H9 (cell line): ENCODE measurements at regions not wholly inside any gene's neighbourhood (a gene's known extent, or its start where the extent isn't known, plus 50 kb on each side); places are given as distances from the start of the nearest gene placed in this dataset.
A peak's percentile ranks its signal among the peaks of the same experiment; 100 is the strongest.

Source experiments
- DNase-seq: peaks from one replicate; pipeline ENCODE4 v3.0.0-alpha.2; 2017
- H2AFZ ChIP-seq: one replicate; pipeline ENCODE4 v1.6.1; 2013; ENCODE audit warnings: mild to moderate bottlenecking, low read length, control low read depth, moderate library complexity
- H2AK5ac ChIP-seq: 2 replicates; pipeline ENCODE4 v1.6.1; 2013; ENCODE audit warnings: low read length, control low read depth, mixed read lengths; ENCODE audit not compliant: insufficient read length
- H2BK120ac ChIP-seq: one replicate; pipeline ENCODE4 v1.6.1; 2013; ENCODE audit warnings: low read depth, mild to moderate bottlenecking, low read length, control low read depth, inconsistent platforms; ENCODE audit not compliant: poor library complexity, severe bottlenecking
- H2BK12ac ChIP-seq: 2 replicates; pipeline ENCODE4 v1.6.1; 2013; ENCODE audit warnings: low read length, control low read depth, mixed read lengths, low read depth; ENCODE audit not compliant: insufficient read length
- H2BK15ac ChIP-seq: 2 replicates; pipeline ENCODE4 v1.6.1; 2013; ENCODE audit warnings: low read depth, low read length, control low read depth
- H2BK20ac ChIP-seq: one replicate; pipeline ENCODE4 v1.6.1; 2013; ENCODE audit warnings: low read depth, mild to moderate bottlenecking, low read length, control low read depth, inconsistent platforms; ENCODE audit not compliant: poor library complexity, severe bottlenecking
- H2BK5ac ChIP-seq: 2 replicates; pipeline ENCODE4 v1.6.1; 2013; ENCODE audit warnings: low read length, control low read depth, mixed read lengths; ENCODE audit not compliant: insufficient read length
- H3K14ac ChIP-seq: 2 replicates; pipeline ENCODE4 v1.6.1; 2013; ENCODE audit warnings: low read length, control low read depth; ENCODE audit not compliant: insufficient read depth
- H3K18ac ChIP-seq: 2 replicates; pipeline ENCODE4 v1.6.1; 2013; ENCODE audit warnings: low read depth, mild to moderate bottlenecking, mixed read lengths, low read length, control low read depth; ENCODE audit not compliant: insufficient read length
- H3K23ac ChIP-seq: 2 replicates; pipeline ENCODE4 v1.6.1; 2013; ENCODE audit warnings: low read length, control low read depth, mixed read lengths, low read depth; ENCODE audit not compliant: insufficient read length
- H3K23me2 ChIP-seq: 2 replicates; pipeline ENCODE4 v1.6.1; 2013; ENCODE audit warnings: low read depth, mild to moderate bottlenecking, mixed read lengths, low read length, control low read depth; ENCODE audit not compliant: insufficient read length, poor library complexity, severe bottlenecking
- H3K27ac ChIP-seq: 2 replicates; pipeline ENCODE4 v1.5.1; 2013; ENCODE audit warnings: low read length, control low read depth, mixed read lengths, low read depth; ENCODE audit not compliant: insufficient read length
- H3K27me3 ChIP-seq: 2 replicates; pipeline ENCODE4 v1.6.1; 2013; ENCODE audit warnings: low read length, control low read depth, inconsistent platforms; ENCODE audit not compliant: insufficient read depth
- H3K4ac ChIP-seq: 2 replicates; pipeline ENCODE4 v1.6.1; 2013; ENCODE audit warnings: low read depth, mild to moderate bottlenecking, control low read depth, inconsistent platforms, low read length, moderate library complexity
- H3K4me1 ChIP-seq: 2 replicates; pipeline ENCODE4 v1.6.1; 2013; ENCODE audit warnings: low read length, control low read depth, inconsistent platforms; ENCODE audit not compliant: insufficient read depth
- H3K4me2 ChIP-seq: 2 replicates; pipeline ENCODE4 v1.6.1; 2013; ENCODE audit warnings: low read length, control low read depth, mixed read lengths; ENCODE audit not compliant: insufficient read length, insufficient read depth
- H3K56ac ChIP-seq: 2 replicates; pipeline ENCODE4 v1.6.1; 2013; ENCODE audit warnings: low read depth, mild to moderate bottlenecking, mixed read lengths, low read length, control low read depth; ENCODE audit not compliant: insufficient read length
- H3K79me1 ChIP-seq: 2 replicates; pipeline ENCODE4 v1.6.1; 2013; ENCODE audit warnings: low read depth, mild to moderate bottlenecking, moderate library complexity, low read length, control low read depth, inconsistent platforms; ENCODE audit not compliant: insufficient read depth, poor library complexity, severe bottlenecking
- H3K79me2 ChIP-seq: 2 replicates; pipeline ENCODE4 v1.6.1; 2013; ENCODE audit warnings: low read length, control low read depth, inconsistent platforms; ENCODE audit not compliant: insufficient read depth
- H3K9ac ChIP-seq: 2 replicates; pipeline ENCODE4 v1.6.1; 2013; ENCODE audit warnings: low read length, control low read depth, mixed read lengths; ENCODE audit not compliant: insufficient read length; ENCODE audit errors: extremely low read depth
- H3K9me3 ChIP-seq: one replicate; pipeline ENCODE4 v1.6.1; 2013; ENCODE audit warnings: low read depth, low read length, inconsistent platforms; ENCODE audit not compliant: control insufficient read depth
- H3T11ph ChIP-seq: one replicate; pipeline ENCODE4 v1.6.1; 2013; ENCODE audit warnings: mild to moderate bottlenecking, low read length, control low read depth, inconsistent platforms
- H4K20me1 ChIP-seq: one replicate; pipeline ENCODE4 v1.6.1; 2013; ENCODE audit not compliant: control insufficient read depth, insufficient read length, insufficient read depth
- H4K5ac ChIP-seq: 2 replicates; pipeline ENCODE4 v1.6.1; 2013; ENCODE audit warnings: low read depth, mild to moderate bottlenecking, mixed read lengths, low read length, control low read depth; ENCODE audit not compliant: insufficient read length
- H4K8ac ChIP-seq: replicated peaks from 2 replicates; pipeline ENCODE4 v1.6.1; 2013; ENCODE audit warnings: low read length, control low read depth, mixed read lengths, low read depth; ENCODE audit not compliant: insufficient read length
- H4K91ac ChIP-seq: 2 replicates; pipeline ENCODE4 v1.6.1; 2013; ENCODE audit warnings: low read depth, mild to moderate bottlenecking, moderate library complexity, mixed read lengths, low read length, control low read depth; ENCODE audit not compliant: insufficient read length
- H3K27ac Mint-ChIP-seq, 3 experiments: 2 replicates in 2 of 3; 3 replicates in 1 of 3; pipeline ENCODE4 v1.8.0; 2020 to 2021; ENCODE audit warnings: mixed read lengths in 3 of 3, mild to moderate bottlenecking in 1 of 3, moderate library complexity in 1 of 3
- H3K27me3 Mint-ChIP-seq: 2 replicates; pipeline ENCODE4 v1.8.0; 2021; ENCODE audit warnings: low read depth, mild to moderate bottlenecking, moderate library complexity, mixed read lengths
- H3K36me3 Mint-ChIP-seq, 3 experiments: 2 replicates in 2 of 3; 3 replicates in 1 of 3; pipeline ENCODE4 v1.8.0; 2020 to 2021; ENCODE audit warnings: low read depth in 3 of 3, mixed read lengths in 3 of 3; ENCODE audit not compliant: insufficient read depth in 1 of 3
- H3K4me1 Mint-ChIP-seq, 2 experiments: 2 replicates each; pipeline ENCODE4 v1.8.0; 2020; ENCODE audit warnings: mixed read lengths in 2 of 2
- H3K4me3 Mint-ChIP-seq, 2 experiments: 2 replicates in 1 of 2; 3 replicates in 1 of 2; pipeline ENCODE4 v1.8.0; 2020 to 2021; ENCODE audit warnings: mild to moderate bottlenecking in 2 of 2, mixed read lengths in 2 of 2, moderate library complexity in 1 of 2
- H3K9me3 Mint-ChIP-seq, 2 experiments: 2 replicates in 1 of 2; 3 replicates in 1 of 2; pipeline ENCODE4 v1.8.0; 2020; ENCODE audit warnings: mild to moderate bottlenecking in 2 of 2, mixed read lengths in 2 of 2, moderate library complexity in 1 of 2
- CTCF ChIP-seq: fragments of 200-600 bp; sonication (generic); conservative IDR thresholded peaks from 3 replicates; pipeline ENCODE4 v1.8.0; 2021; ENCODE audit warnings: antibody characterized with exemption, mild to moderate bottlenecking
- WGBS: extraction: QIAGEN DNeasy Blood & Tissue Kit; methylation state at CpG from one replicate; pipeline ENCODE4 v1.1.7; 2013; ENCODE audit warnings: missing lambda C conversion rate, low lambda C conversion rate, mixed read lengths; ENCODE audit not compliant: insufficient read length; ENCODE audit errors: extremely low coverage; 5-methylcytosine and 5-hydroxymethylcytosine counted together

GRCh38 chr14:61125867-61126572 lies 145.0 kb downstream of the SLC38A6 start:
- DNase-seq, result no peak
- Histone ChIP-seq H4K5ac (no peak overlapping the region), H2BK15ac (no peak overlapping the region), H2BK5ac (no peak overlapping the region), H2BK120ac (no peak overlapping the region), H3K14ac (no peak overlapping the region), H3K56ac (no peak overlapping the region), H4K20me1 (no peaks in the 10 kb centered on the region), H2BK12ac (no peak overlapping the region), H3K79me1 (no peaks in the 10 kb centered on the region), H3K27me3 (no peaks in the 10 kb centered on the region), H3K9ac (no peak overlapping the region), H3K79me2 (no peaks in the 10 kb centered on the region), H3K27ac (no peak overlapping the region), H2AFZ (no peak overlapping the region), H3K23ac (no peak overlapping the region), H3K9me3 (peaks cover 13% of the 10 kb centered on the region), H2AK5ac (no peak overlapping the region), H3K4ac (no peak overlapping the region), H3K4me2 (no peak overlapping the region), H3T11ph (no peak overlapping the region), H2BK20ac (no peak overlapping the region), H3K4me1 (no peaks in the 10 kb centered on the region; the same call in 1 of the 2 replicates), H4K8ac (no peak overlapping the region), H3K23me2 (no peaks in the 10 kb centered on the region), H3K18ac (no peak overlapping the region), H4K91ac (no peak overlapping the region)
- TF ChIP-seq CTCF, result no peak
- no CpG with 5 or more reads among the region's 10 CpGs for WGBS
- H3K9me3 Mint-ChIP-seq, result peaks cover 9 to 15% of the 10 kb centered on the region in 2 experiments
- H3K4me1 Mint-ChIP-seq, result peaks cover 39 to 40% of the 10 kb centered on the region in 2 experiments
- H3K36me3 Mint-ChIP-seq, result peaks cover 8 to 10% (median 8%) of the 10 kb centered on the region in 3 experiments; a peak in 6 of 7 replicates
- no peak overlapping the region for H3K4me3 Mint-ChIP-seq
- H3K27me3 Mint-ChIP-seq, result peaks cover 2% of the 10 kb centered on the region; the same call in 1 of the 2 replicates
- peak overlapping the region in 1 of 3 experiments; percentile 23; a peak in 2 of 7 replicates for H3K27ac Mint-ChIP-seq
